Fibroblast of peridontal ligament (primary cell): ENCODE measurements at regions not wholly inside any gene's neighbourhood (a gene's known extent, or its start where the extent isn't known, plus 50 kb on each side); places are given as distances from the start of the nearest gene placed in this dataset.
"Not testable (repeated sequence)": the region's sequence is repeated elsewhere in the genome, so short reads cannot be mapped to it uniquely, and the experiment has no call there.

Experiments
- DNase-seq: peaks from one replicate; pipeline ENCODE4 v3.0.0-alpha.2; 2010; ENCODE audit errors: extremely low read depth

DNA sequence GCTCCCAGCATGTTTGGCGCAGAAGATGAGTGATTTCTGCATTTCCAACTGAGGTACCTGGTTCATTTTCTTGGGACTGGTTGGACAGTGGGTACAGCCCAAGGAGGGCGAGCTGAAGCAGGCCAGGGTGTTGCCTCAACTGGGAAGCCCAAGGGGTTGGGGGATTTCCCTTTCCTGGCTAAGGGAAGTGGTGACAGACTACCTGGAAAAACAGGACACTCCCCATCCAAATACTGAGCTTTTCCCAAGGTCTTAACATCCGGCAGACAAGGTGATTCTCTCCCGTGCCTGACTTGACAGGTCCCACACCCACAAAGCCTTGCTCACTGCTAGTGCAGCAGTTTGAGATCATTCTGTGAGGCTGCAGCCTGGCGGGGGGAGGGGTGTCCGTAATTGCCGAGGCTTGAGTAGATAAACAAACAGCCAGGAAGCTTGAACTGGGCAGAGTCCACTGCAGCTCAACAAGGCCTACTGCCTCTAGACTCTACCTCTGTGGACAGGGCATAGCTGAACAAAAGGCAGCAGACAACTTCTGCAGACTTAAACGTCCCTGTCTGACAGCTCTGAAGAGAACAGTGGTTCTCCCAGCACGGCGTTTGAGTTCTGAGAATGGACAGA, 307.7 kb upstream of the ARSJ start:
- DNase-seq, result no peak

DNA sequence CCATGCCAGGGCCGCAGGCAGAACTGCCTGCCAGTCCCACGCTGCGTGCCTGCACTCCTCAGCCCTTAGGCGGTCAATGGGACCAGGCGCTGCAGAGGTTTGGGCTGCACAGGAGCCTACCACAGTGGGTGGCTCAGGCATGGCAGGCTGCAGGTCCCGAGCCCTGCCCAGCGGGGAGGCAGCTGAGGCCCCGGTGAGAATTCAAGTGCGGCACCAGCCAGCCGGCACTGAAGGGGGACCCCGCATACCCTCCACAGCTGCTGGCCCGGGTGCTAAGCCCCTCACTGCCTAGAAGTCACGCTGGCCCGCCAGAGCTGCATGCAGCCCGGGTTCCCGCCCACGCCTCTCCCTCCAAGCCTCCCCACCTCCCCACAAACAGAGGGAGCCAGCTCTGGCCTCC, 302.5 kb upstream of the UGT8 start:
- DNase-seq, result no peak

DNA sequence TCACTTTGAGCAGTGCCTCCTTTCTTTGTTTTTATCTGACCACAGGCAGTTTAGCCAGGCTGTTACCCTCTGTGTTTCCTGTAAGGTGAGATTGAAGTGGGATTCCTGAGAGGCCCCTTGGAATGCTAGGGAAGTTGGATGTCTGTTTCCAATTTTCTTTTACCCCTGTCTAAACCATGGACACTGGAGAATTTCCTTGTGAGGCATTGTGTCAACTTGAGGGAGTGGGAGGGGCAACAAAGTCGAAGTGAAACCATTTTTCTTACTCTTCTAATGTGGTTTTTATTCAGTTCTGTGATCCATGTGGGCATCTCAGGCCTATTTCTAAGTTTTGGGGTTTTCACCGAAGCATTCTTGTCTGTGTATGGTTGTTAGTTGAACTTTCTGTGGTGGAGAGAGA, 296.1 kb upstream of the UGT8 start:
- peak; percentile 63 for DNase-seq

DNA sequence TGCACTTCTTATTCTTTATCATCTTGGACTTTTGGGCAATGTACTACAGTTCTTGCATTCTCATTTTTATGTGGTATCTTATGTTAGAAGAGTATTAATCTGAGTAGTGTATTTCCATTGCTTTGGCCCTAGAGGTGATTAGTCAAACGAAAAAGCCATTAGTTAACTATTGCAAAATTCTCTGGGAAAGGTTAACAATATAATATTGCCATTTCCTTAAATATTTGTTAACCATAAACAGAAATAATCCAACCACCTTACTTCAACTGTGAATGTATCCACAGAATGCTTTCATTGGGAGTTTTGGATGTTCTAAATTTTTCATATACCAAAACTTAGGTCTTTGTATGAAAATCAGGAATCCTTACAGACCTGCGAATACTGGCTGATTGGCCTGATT, 294.6 kb upstream of the UGT8 start:
- DNase-seq, result no peak

DNA sequence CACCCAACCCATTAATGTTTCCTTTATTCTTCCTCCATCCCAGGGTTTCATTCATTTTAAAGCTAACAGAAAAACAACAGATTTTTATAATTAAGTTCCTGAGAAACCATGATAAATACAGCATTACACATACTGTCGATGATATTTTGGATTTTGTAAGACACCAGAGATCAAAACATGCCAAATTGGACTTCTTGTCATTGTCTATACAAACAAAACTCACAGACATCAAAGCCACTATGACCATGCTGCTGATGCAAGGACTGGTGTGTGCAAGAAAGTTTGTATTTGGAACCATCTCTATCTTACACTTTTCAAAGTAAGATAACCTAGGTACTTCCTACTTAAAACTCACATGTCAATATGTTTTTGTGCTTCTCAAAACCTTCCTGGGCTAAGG, 294.0 kb upstream of the UGT8 start:
- DNase-seq, result peak; percentile 50

DNA sequence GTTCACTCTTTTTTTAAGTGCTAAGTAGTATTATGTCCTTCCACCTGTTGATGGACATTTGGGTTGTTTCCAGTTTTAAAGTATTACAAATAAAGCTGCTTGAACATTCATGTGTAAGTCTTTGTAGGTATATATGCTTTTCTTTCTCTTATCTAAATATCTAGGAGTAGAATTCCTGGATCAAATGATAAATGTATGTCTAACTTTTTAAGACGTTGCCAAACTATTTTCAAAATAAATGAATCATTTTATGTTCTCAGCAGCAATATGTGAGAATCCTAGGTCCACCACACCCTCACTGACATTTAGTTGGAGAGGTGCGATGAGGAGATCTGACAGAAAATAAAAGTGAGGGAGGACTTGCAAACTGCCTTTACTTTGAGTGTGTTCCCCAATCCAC, 291.7 kb upstream of the UGT8 start:
- no peak for DNase-seq

- peak; percentile 61 for DNase-seq
Measured at GRCh38 chr4:114310296-114310925, 288.2 kb upstream of the UGT8 start.

DNA sequence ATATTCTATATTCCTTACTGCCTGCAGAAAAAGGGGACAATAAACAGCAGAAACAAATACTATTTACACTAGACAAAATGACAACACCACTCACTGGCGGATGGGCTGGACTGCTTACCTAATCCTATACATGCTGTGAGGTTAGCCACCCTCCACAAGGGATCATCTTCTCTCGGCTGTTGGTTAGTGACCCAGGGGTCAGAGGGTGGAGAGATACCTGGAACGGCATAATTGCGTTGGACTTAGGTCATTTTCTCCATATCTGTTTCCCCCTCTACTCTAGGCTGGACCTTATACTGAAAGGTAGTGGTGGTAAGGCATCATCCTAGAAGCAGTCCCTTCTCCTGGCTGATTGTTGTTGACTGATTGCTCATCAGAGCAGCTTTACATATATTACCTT, 286.8 kb upstream of the UGT8 start:
- DNase-seq, result no peak

DNA sequence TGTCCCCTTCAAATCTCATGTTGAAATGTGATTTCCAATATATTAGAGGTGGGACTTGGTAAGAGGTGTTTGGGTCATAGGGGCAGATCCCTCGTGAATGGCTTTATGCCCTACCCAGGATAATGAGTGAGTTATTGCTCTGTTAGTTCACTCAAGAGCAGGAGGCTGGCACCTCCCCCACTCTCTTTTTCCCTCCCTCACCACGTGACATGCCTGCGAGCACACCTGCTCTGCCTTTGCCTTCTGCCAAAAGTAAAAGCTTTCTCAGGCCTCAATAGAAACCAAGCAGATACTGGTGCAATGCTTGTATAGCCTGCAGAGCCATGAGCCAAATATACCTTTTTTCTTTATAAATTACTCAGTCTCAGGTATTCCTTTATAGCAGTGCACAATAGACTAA, 286.3 kb upstream of the UGT8 start:
- DNase-seq, result no peak

DNA sequence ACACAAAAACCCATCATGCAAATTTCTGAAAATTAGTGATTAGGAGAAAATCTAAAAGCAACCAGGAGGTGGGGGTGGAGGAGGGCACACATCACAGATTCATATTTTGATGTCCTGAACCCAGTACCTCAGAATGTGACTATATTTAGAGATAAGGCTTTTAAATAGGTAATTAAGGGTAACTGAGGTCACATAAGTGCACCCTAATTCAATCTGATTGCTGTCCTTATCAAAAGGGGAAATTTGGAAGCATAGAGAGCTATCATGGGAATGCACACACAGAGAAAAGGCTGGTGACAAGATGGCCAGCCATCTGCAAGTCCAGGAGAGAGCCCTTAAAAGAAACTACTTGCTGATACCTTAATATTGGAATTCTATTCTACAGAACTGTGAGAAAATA, 281.8 kb upstream of the UGT8 start:
- DNase-seq, result no peak

- no peak for DNase-seq
Measured at GRCh38 chr4:114317564-114317963, 281.0 kb upstream of the UGT8 start.

- peak; percentile 84 for DNase-seq
Measured at GRCh38 chr4:114318309-114318708, 280.3 kb upstream of the UGT8 start.

DNA sequence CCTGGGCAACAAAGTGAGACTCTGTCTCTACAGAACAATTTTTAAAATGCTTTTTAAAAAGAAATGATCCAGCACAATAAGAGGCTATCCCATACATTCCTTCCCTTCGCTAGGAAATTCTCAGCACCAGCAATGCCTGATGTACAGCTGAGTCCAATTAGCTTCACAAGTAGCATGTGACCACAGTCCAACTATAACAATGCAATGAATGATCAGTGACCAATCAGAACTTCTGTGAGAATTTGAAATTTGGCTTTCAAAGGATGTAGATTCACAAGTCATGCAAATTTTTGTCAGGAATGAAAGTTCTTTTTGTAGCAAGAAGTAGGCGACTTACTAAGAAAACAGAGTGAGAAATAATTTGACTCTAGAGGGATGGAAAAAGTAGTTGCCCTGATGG, 278.5 kb upstream of the UGT8 start:
- peak; percentile 56 for DNase-seq

GRCh38 chr4:114321366-114321765, 277.2 kb upstream of the UGT8 start:
- no peak for DNase-seq

DNA sequence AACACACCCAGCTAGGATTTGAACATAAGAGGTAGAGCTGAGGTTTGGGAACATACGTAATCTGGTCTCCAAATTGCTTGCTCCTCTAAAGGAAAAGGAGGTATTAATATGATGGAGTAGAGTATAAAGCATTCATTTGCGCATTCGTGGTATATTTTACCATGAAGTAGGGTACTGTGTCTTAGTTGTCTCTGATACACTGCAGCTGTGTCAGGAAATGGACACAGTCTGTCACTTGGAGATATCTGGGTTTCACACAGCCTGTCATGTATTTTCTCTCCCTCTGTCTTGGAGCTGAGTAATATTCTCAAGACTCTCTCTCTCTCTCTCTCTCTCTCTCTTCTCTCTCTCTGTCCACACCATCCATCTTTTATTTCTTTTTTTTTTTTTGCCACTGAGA, 274.8 kb upstream of the UGT8 start:
- no peak for DNase-seq

GRCh38 chr4:114326358-114326757, 272.2 kb upstream of the UGT8 start:
- no peak for DNase-seq

DNA sequence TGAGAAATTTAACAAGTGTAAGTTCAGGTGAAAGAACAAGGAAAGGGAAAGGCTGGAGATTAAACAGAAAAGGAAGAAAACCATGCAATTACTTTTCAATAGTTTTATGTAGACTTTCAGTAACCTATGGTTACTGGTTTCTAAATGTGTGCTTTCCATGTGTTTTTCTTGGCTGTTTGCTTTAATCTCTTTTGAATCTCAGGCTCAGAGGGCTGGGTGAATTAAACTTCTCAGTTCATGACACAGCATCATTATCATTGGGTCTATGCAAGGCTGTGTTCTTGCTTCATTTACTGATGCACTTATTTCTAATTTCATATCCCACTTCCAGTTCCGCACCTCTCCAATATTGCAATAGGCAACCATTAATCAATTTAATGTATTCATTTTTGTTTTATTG, 266.5 kb upstream of the UGT8 start:
- peak; percentile 16 for DNase-seq

DNA sequence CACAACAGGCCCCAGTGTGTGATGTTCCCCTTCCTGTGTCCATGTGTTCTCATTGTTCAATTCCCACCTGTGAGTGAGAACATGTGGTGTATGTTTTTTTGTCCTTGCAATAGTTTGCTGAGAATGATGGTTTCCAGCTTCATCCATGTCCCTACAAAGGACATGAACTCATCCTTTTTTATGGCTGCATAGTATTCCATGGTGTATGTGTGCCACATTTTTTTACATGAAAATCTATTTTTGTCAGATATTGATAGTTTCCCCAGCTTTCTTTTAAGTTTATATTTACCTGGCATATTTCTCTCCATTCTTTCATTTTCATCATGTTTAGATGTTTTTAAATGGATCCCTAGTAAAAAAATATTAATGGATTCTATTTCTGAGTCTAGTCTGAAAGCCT, 264.2 kb upstream of the UGT8 start:
- not testable (repeated sequence) for DNase-seq

DNA sequence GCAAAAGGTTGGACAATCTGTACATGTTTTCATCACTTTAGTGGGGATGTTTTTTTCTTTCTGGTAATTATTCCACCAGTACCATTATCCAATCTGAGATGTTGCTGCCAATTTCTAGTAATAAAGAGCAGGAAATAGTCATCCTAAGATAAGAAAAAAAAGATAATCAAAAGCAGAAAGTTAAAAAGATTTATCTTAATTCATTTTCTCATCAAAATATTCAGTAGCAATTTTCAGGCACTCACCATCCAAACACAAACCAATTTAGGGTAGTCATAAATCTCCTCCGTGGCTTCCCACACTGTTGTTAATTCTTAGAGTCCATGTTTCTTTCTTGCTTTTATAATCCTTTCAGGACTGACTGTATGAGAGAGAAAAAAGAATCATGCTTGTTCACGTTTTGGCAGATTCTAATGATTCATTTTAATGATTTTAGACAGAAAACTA, 263.7 kb upstream of the UGT8 start:
- no peak for DNase-seq

DNA sequence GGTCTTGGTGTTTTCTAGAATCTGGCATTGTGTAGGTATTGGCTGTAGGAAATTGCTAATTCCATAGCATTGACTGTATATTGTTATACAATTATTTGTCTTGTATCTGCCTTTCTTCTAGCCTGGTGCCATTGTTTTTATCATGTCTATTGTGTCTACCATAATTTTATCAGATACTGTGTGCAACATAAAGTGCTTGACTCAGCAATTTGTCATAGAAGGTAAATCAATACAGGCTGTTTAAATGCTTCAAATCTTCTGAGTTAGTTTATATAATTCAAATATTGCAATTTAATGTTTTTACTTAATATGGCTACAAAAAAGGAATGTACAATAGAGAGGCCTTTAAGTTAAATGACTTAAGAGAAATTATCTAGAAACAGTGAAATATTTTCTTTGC, 263.3 kb upstream of the UGT8 start:
- DNase-seq, result no peak

DNA sequence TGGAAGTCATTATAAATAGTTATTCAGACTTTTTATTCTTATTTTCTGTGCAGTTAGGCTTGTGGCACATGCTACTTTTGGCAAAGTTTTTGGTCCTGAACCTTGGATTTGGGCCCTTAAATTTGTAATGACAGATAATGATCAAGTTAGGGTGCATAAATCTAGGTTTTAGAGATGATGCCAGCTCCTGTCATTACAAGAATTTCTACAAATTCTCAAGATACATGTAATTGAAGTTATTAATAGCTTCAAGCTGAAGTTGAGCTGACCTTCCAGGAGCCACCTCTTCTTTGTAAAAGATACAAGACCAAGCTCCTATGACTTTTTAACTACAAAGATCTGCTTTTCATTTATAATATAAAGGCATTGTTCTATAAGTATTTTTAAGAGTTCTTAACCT, 255.6 kb upstream of the UGT8 start:
- no peak for DNase-seq

GRCh38 chr4:114349543-114350175, 248.9 kb upstream of the UGT8 start:
- DNase-seq, result peak; percentile 62

DNA sequence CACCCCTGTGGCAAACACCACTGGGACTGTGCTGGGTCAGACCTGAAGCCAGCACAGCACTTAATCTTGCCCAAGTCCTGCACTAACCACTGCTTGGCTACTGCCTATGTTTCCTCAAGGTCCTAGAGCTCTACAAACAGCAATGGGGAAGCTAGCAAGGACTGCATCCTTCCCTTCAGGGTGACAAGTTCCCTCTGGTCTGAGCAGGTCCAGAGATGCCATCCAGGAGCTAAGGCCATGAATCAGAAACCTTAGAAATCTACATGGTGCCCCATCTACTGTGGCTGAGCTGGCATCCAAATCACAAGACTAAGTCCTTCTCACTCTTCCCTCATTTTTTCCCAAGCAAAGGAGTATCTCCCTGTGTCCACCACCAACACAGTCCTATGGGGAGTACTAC, 239.7 kb upstream of the UGT8 start:
- no peak for DNase-seq

- no peak for DNase-seq
Measured at GRCh38 chr4:114361249-114361648, 237.4 kb upstream of the UGT8 start.
